NCI-H1092 (cell line): ENCODE measurements at regions not wholly inside any gene's neighbourhood (a gene's known extent, or its start where the extent isn't known, plus 50 kb on each side); places are given as distances from the start of the nearest gene placed in this dataset.

Experiments used
- DNase-seq: peaks from one replicate; lab custom pipeline; 2025; lab: John Stamatoyannopoulos, UW

GRCh38 chr7:35339811-35340210, 85.9 kb upstream of the TBX20 start:
- DNase-seq: no peak

GRCh38 chr7:35336444-35336843, 82.5 kb upstream of the TBX20 start:
- DNase-seq: no peak

GRCh38 chr7:35334506-35334905, 80.6 kb upstream of the TBX20 start:
- no peak for DNase-seq

GRCh38 chr7:35333265-35333664, 79.4 kb upstream of the TBX20 start:
- DNase-seq: no peak

- no peak for DNase-seq
Measured at GRCh38 chr7:35331730-35332678, 78.1 kb upstream of the TBX20 start.

GRCh38 chr7:35329026-35329425, 75.1 kb upstream of the TBX20 start:
- DNase-seq: no peak

GRCh38 chr7:35319606-35320005, 65.7 kb upstream of the TBX20 start:
- no peak for DNase-seq

- DNase-seq: no peak
Measured at GRCh38 chr7:35316549-35316948, 62.6 kb upstream of the TBX20 start.

GRCh38 chr7:35315517-35315916, 61.6 kb upstream of the TBX20 start:
- no peak for DNase-seq

GRCh38 chr7:35314354-35314753, 60.5 kb upstream of the TBX20 start:
- no peak for DNase-seq

GRCh38 chr7:35313575-35313974, 59.7 kb upstream of the TBX20 start:
- no peak for DNase-seq
